Keratinocyte (primary cell): ENCODE measurements at regions not wholly inside any gene's neighbourhood (a gene's known extent, or its start where the extent isn't known, plus 50 kb on each side); places are given as distances from the start of the nearest gene placed in this dataset.

Source experiments
- DNase-seq: peaks from one replicate; pipeline ENCODE4 v3.0.0-alpha.2; 2011; ENCODE audit warnings: low read depth, missing footprints, low spot score
- FAIRE-seq: peaks from 2 replicates; lab custom pipeline; 2011; peaks lifted over from hg19 to GRCh38; lab: Jason Lieb, UNC
- H2AFZ ChIP-seq: 2 replicates; pipeline ENCODE4 v1.6.0; 2012; ENCODE audit warnings: low read length, control low read depth, inconsistent platforms; ENCODE audit not compliant: control insufficient read depth
- H3K27ac ChIP-seq: 2 replicates; pipeline ENCODE4 v1.5.1; 2011; ENCODE audit warnings: low read length; ENCODE audit not compliant: control insufficient read depth, insufficient read depth
- H3K27me3 ChIP-seq: 3 replicates; pipeline ENCODE4 v1.6.0; 2011; ENCODE audit warnings: low read length; ENCODE audit not compliant: control insufficient read depth, insufficient read depth; ENCODE audit errors: extremely low read depth
- H3K36me3 ChIP-seq, 2 experiments: 2 replicates in 1 of 2; 3 replicates in 1 of 2; pipeline ENCODE4 v1.5.1; 2011; ENCODE audit warnings: low read length in 2 of 2, mild to moderate bottlenecking in 1 of 2; ENCODE audit not compliant: control insufficient read depth in 2 of 2, insufficient read depth in 2 of 2; ENCODE audit errors: extremely low read depth in 1 of 2
- H3K4me1 ChIP-seq: 3 replicates; pipeline ENCODE4 v1.5.1; 2011; ENCODE audit warnings: low read length; ENCODE audit not compliant: control insufficient read depth, insufficient read depth; ENCODE audit errors: extremely low read depth
- H3K4me2 ChIP-seq: 3 replicates; pipeline ENCODE4 v1.6.0; 2011; ENCODE audit warnings: low read depth, low read length; ENCODE audit not compliant: control insufficient read depth, insufficient read depth; ENCODE audit errors: extremely low read depth
- H3K4me3 ChIP-seq, 3 experiments: fragments of 200-600 bp in 1 of 3; sonication (generic) in 1 of 3; 2 replicates in 2 of 3; 3 replicates in 1 of 3; pipeline ENCODE4 v1.5.1; 2011 to 2016; ENCODE audit warnings: low read length in 3 of 3, mild to moderate bottlenecking in 3 of 3, control low read depth in 2 of 3, inconsistent platforms in 1 of 3, low read depth in 1 of 3, mixed read lengths in 1 of 3, mixed run types in 1 of 3, moderate library complexity in 1 of 3; ENCODE audit not compliant: control insufficient read depth in 2 of 3, insufficient read depth in 2 of 3; ENCODE audit errors: extremely low read depth in 1 of 3
- H3K79me2 ChIP-seq: 2 replicates; pipeline ENCODE4 v1.6.0; 2012; ENCODE audit warnings: low read length; ENCODE audit not compliant: control insufficient read depth, insufficient read depth
- H3K9ac ChIP-seq: 3 replicates; pipeline ENCODE4 v1.6.0; 2011; ENCODE audit warnings: low read length; ENCODE audit not compliant: control insufficient read depth, insufficient read depth; ENCODE audit errors: extremely low read depth
- H3K9me1 ChIP-seq: 3 replicates; pipeline ENCODE4 v1.6.0; 2011; ENCODE audit warnings: low read length; ENCODE audit not compliant: control insufficient read depth, insufficient read depth; ENCODE audit errors: extremely low read depth
- H3K9me3 ChIP-seq: 2 replicates; pipeline ENCODE4 v1.5.1; 2012; ENCODE audit warnings: low read depth, low read length; ENCODE audit not compliant: control insufficient read depth
- H4K20me1 ChIP-seq: 3 replicates; pipeline ENCODE4 v1.6.0; 2011; ENCODE audit warnings: low read length; ENCODE audit not compliant: control insufficient read depth, insufficient read depth; ENCODE audit errors: extremely low read depth
- EZH2 ChIP-seq: IDR thresholded peaks from one replicate; pipeline ENCODE4 v1.6.1; 2012; ENCODE audit warnings: inconsistent platforms, mild to moderate bottlenecking, low read length, moderate library complexity
- dilution Hi-C: fragments of 300-500 bp; cut with MboI; formaldehyde crosslinking; loops from one replicate; pipeline ENCODE4 v1.7.0; 2020; ENCODE audit warnings: low sequenced_read_pairs; ENCODE audit not compliant: extremely low pct_ligation_motif_present
- TF ChIP-seq, protein P1 (sequence below), 3 experiments: IDR thresholded peaks in 1 of 3; conservative IDR thresholded peaks in 1 of 3; optimal IDR thresholded peaks in 1 of 3; 2 replicates in 2 of 3; 3 replicates in 1 of 3; pipeline versions ENCODE3 to v1.5.1; 2011; ENCODE audit warnings: low read length in 3 of 3, mild to moderate bottlenecking in 3 of 3, moderate library complexity in 2 of 3, control low read depth in 1 of 3, inconsistent platforms in 1 of 3; ENCODE audit not compliant: insufficient read depth in 2 of 3; ENCODE audit errors: extremely low read depth in 1 of 3

- no peak for FAIRE-seq
- peaks cover 33% of the 10 kb centered on the region for H3K4me1 ChIP-seq
- DNase-seq, result no peak
- no peaks in the 10 kb centered on the region for H3K27me3 ChIP-seq
- no peak overlapping the region for H3K27ac ChIP-seq
- H3K4me2 ChIP-seq, result no peak overlapping the region
- H3K79me2 ChIP-seq, result no peaks in the 10 kb centered on the region
- H3K9ac ChIP-seq, result no peak overlapping the region
- H3K9me3 ChIP-seq, result no peaks in the 10 kb centered on the region
- no peaks in the 10 kb centered on the region for H3K36me3 ChIP-seq
- no peak overlapping the region for H3K4me3 ChIP-seq
- H4K20me1 ChIP-seq, result no peaks in the 10 kb centered on the region
- no peaks in the 10 kb centered on the region for H3K9me1 ChIP-seq
- TF ChIP-seq, protein P1, sequence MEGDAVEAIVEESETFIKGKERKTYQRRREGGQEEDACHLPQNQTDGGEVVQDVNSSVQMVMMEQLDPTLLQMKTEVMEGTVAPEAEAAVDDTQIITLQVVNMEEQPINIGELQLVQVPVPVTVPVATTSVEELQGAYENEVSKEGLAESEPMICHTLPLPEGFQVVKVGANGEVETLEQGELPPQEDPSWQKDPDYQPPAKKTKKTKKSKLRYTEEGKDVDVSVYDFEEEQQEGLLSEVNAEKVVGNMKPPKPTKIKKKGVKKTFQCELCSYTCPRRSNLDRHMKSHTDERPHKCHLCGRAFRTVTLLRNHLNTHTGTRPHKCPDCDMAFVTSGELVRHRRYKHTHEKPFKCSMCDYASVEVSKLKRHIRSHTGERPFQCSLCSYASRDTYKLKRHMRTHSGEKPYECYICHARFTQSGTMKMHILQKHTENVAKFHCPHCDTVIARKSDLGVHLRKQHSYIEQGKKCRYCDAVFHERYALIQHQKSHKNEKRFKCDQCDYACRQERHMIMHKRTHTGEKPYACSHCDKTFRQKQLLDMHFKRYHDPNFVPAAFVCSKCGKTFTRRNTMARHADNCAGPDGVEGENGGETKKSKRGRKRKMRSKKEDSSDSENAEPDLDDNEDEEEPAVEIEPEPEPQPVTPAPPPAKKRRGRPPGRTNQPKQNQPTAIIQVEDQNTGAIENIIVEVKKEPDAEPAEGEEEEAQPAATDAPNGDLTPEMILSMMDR (optimal IDR thresholded peaks at IDR 0.05 in 1 of 3, IDR thresholded peaks at IDR 0.05 in 1 of 3, conservative IDR thresholded peaks at IDR 0.05 in 1 of 3; ENCODE audit: extremely low read depth in 1 of 3, insufficient read depth in 2 of 3, low read length in 3 of 3), result no peak
- no peak for TF ChIP-seq EZH2
- no peak overlapping the region for H2AFZ ChIP-seq
- dilution Hi-C loops, result no loop called here
Measured at GRCh38 chr16:65413861-65414260, 292.0 kb upstream of the CDH11 start.

- Histone ChIP-seq H3K9ac (no peak overlapping the region), H3K36me3 (no peaks in the 10 kb centered on the region), H3K4me3 (no peak overlapping the region), H2AFZ (no peak overlapping the region), H3K27ac (no peak overlapping the region), H3K27me3 (no peaks in the 10 kb centered on the region), H3K4me1 (peaks cover 33% of the 10 kb centered on the region), H4K20me1 (no peaks in the 10 kb centered on the region), H3K9me3 (no peaks in the 10 kb centered on the region), H3K79me2 (no peaks in the 10 kb centered on the region), H3K4me2 (no peak overlapping the region), H3K9me1 (no peaks in the 10 kb centered on the region)
- no peak for DNase-seq
- FAIRE-seq, result no peak
- dilution Hi-C loops, result no loop called here
- TF ChIP-seq, protein P1 (optimal IDR thresholded peaks at IDR 0.05 in 1 of 3, IDR thresholded peaks at IDR 0.05 in 1 of 3, conservative IDR thresholded peaks at IDR 0.05 in 1 of 3; ENCODE audit: extremely low read depth in 1 of 3, insufficient read depth in 2 of 3, low read length in 3 of 3), result no peak
- no peak for TF ChIP-seq EZH2
Measured at GRCh38 chr16:65410801-65411200, 288.9 kb upstream of the CDH11 start.
